HG03558 (cell line): ENCODE measurements at regions not wholly inside any gene's neighbourhood (a gene's known extent, or its start where the extent isn't known, plus 50 kb on each side); places are given as distances from the start of the nearest gene placed in this dataset.

Experiments used
- ATAC-seq: cut with Tn5 transposase; IDR thresholded peaks from one replicate; pipeline ENCODE4 v1.9.1; 2021; ENCODE audit warnings: moderate number of reproducible peaks; ENCODE audit not compliant: unreplicated experiment; ENCODE audit errors: extremely low read depth

- no peak for ATAC-seq
Observed at GRCh38 chr5:72021651-72022357, 85.5 kb upstream of the MAP1B start.

- ATAC-seq, result no peak
Observed at GRCh38 chr5:72028382-72028781, 78.9 kb upstream of the MAP1B start.

- no peak for ATAC-seq
Observed at GRCh38 chr5:72030237-72030636, 77.0 kb upstream of the MAP1B start.

- no peak for ATAC-seq
Observed at GRCh38 chr5:72032788-72033187, 74.5 kb upstream of the MAP1B start.

- no peak for ATAC-seq
Observed at GRCh38 chr5:72034770-72035169, 72.5 kb upstream of the MAP1B start.

GRCh38 chr5:72035831-72036230 is 71.4 kb upstream of the MAP1B start:
- ATAC-seq, result no peak

- no peak for ATAC-seq
Observed at GRCh38 chr5:72036951-72037350, 70.3 kb upstream of the MAP1B start.

GRCh38 chr5:72040513-72040912 is 66.8 kb upstream of the MAP1B start:
- no peak for ATAC-seq

- ATAC-seq, result no peak
Observed at GRCh38 chr5:72041654-72042053, 65.6 kb upstream of the MAP1B start.

GRCh38 chr5:72042097-72042496 is 65.2 kb upstream of the MAP1B start:
- ATAC-seq, result no peak

GRCh38 chr5:72045692-72046091 is 61.6 kb upstream of the MAP1B start:
- ATAC-seq, result no peak

- ATAC-seq, result no peak
Observed at GRCh38 chr5:72046106-72046505, 61.2 kb upstream of the MAP1B start.

- ATAC-seq, result no peak
Observed at GRCh38 chr5:72055636-72056035, 51.6 kb upstream of the MAP1B start.
